ENCODE measurements at regions not wholly inside any gene's neighbourhood (a gene's known extent, or its start where the extent isn't known, plus 50 kb on each side); places are given as distances from the start of the nearest gene placed in this dataset.

DNA sequence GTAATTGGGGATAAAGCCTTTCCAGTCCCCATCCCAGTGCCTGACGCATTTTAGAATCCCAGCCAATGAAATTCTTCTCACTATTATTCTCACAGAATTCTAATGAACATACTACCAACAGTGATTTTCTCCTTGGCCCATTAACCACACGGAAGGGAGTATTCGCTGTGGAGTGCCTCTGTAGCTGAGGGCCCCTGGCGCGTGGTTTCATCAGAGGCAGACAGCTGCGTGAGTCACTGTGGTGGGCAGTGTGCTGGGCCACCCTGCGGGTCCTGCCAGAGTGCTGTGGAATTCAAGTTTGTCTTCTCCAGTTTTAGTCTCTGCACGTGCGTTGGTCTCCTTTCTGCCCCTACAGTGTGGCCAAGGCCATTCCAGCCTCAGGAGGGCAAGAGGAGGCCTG is 335.4 kb upstream of the FAT1 start:
- no peak overlapping the region for H3K27ac ChIP-seq
- H3K36me3 ChIP-seq: no peaks in the 10 kb centered on the region
- H3K9me3 ChIP-seq: no peaks in the 10 kb centered on the region
- no peaks in the 10 kb centered on the region for H3K27me3 ChIP-seq
- DNase-seq (no peak), ATAC-seq (no peak)
- intact Hi-C loops (cut with DNase I): no loop called here
- no peak overlapping the region for H3K4me3 ChIP-seq
- no peak for TF ChIP-seq CTCF (IDR thresholded peaks at IDR 0.05)
- WGBS (ENCODE audit: insufficient coverage, low coverage, low lambda C conversion rate, missing lambda C conversion rate): 58% methylated on average over 4 of the region's 9 CpGs
- no peaks in the 10 kb centered on the region for H3K4me1 ChIP-seq

DNA sequence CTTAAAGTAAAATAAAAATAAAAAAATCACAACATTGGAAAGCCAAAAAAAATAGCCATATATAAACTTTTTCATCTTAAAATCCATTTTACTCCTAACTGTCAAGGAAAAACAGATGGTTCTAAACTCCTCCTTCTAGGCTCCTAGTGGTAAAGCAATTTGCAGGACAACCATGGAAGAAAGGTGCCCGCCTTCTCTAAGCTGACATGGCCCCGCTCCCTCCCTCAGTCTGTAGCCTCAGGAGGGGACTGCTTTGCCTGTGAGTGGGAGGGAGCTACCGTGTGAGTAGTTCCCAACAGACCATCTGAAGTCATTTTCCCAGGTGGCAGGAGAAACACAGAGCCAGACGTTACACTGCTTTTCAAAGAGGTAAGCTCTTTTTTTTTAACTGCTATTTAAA is 336.2 kb upstream of the FAT1 start:
- H3K36me3 ChIP-seq: no peaks in the 10 kb centered on the region
- no peaks in the 10 kb centered on the region for H3K4me1 ChIP-seq
- no peak for DNase-seq
- H3K9me3 ChIP-seq: no peaks in the 10 kb centered on the region
- no peak overlapping the region for H3K27ac ChIP-seq
- H3K27me3 ChIP-seq: no peaks in the 10 kb centered on the region
- TF ChIP-seq POLR2A (IDR thresholded peaks at IDR 0.05) (no peak), CTCF (IDR thresholded peaks at IDR 0.05) (no peak)
- H3K4me3 ChIP-seq: no peak overlapping the region
- intact Hi-C loops (cut with DNase I): no loop called here
- ATAC-seq: no peak
- WGBS (ENCODE audit: insufficient coverage, low coverage, low lambda C conversion rate, missing lambda C conversion rate): 21% methylated on average over 4 of the region's 4 CpGs

DNA sequence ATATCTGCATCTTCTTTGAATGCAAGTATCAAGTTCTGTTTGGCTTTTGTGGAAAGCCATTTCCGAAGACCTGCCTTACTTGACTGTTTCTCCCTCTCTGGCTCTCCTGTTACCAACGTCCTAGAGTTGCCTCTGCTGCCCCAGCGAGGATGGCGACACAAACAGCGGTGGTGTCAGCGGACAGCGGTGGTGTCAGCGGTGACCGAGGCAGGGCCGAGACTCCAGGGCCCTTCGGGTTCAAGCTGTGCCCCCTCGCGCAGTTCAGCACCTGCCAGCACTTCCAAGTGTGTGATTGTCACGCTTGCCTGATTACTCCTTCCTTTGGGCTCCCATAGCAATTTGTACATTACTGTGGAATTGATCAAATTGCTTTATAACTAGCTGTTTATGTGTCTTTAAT is 336.9 kb upstream of the FAT1 start:
- H3K9me3 ChIP-seq: no peaks in the 10 kb centered on the region
- intact Hi-C loops (cut with DNase I): no loop called here
- H3K36me3 ChIP-seq: no peaks in the 10 kb centered on the region
- WGBS (ENCODE audit: insufficient coverage, low coverage, low lambda C conversion rate, missing lambda C conversion rate): 76% methylated on average over 13 of the region's 14 CpGs
- no peak for TF ChIP-seq CTCF (IDR thresholded peaks at IDR 0.05)
- no peak for TF ChIP-seq POLR2A (IDR thresholded peaks at IDR 0.05)
- H3K27ac ChIP-seq: no peak overlapping the region
- no peaks in the 10 kb centered on the region for H3K27me3 ChIP-seq
- ATAC-seq (no peak), DNase-seq (no peak)
- no peaks in the 10 kb centered on the region for H3K4me1 ChIP-seq
- no peak overlapping the region for H3K4me3 ChIP-seq

DNA sequence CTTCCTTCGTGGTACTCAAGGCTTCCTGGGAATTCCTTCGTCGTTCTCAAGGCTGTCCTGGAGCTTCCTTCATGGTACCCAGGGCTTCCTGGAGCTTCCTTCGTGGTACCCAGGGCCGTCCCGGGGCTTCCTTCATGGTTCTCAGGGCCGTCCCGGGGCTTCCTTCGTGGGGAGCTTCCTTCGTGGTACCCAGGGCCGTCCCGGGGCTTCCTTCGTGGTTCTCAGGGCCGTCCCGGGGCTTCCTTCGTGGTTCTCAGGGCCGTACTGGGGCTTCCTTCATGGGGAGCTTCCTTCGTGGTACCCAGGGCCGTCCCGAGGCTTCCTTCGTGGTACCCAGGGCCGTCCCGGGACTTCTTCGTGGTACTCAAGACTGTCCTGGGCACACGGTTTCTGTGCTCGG is 339.6 kb upstream of the FAT1 start:
- ATAC-seq (no peak), DNase-seq (no peak)
- Histone ChIP-seq H3K4me1 (no peaks in the 10 kb centered on the region), H3K27ac (no peak overlapping the region), H3K36me3 (no peaks in the 10 kb centered on the region), H3K9me3 (no peaks in the 10 kb centered on the region), H3K27me3 (no peaks in the 10 kb centered on the region), H3K4me3 (no peak overlapping the region)
- WGBS (ENCODE audit: insufficient coverage, low coverage, low lambda C conversion rate, missing lambda C conversion rate): 66% methylated on average over 17 of the region's 26 CpGs
- no peak for TF ChIP-seq POLR2A (IDR thresholded peaks at IDR 0.05)
- no peak for TF ChIP-seq CTCF (IDR thresholded peaks at IDR 0.05)
- intact Hi-C loops (cut with DNase I): no loop called here

- ATAC-seq (peak in 1 of 4 donors; percentile 46), DNase-seq (no peak)
- TF ChIP-seq CTCF (IDR thresholded peaks at IDR 0.05): no peak
- TF ChIP-seq POLR2A (IDR thresholded peaks at IDR 0.05): no peak
- intact Hi-C loops (cut with DNase I): no loop called here
- 89% methylated on average over 29 of the region's 30 CpGs for WGBS (ENCODE audit: insufficient coverage, low coverage, low lambda C conversion rate, missing lambda C conversion rate)
- H3K4me1 ChIP-seq: no peaks in the 10 kb centered on the region
- no peak overlapping the region for H3K4me3 ChIP-seq
- H3K9me3 ChIP-seq: no peaks in the 10 kb centered on the region
- no peaks in the 10 kb centered on the region for H3K36me3 ChIP-seq
- H3K27me3 ChIP-seq: no peaks in the 10 kb centered on the region
- H3K27ac ChIP-seq: no peak overlapping the region
Measured at GRCh38 chr4:187064033-187064432, 340.4 kb upstream of the FAT1 start.
